MM.1S (cell line): ENCODE measurements at regions not wholly inside any gene's neighbourhood (a gene's known extent, or its start where the extent isn't known, plus 50 kb on each side); places are given as distances from the start of the nearest gene placed in this dataset.
A peak's percentile ranks its signal among the peaks of the same experiment; 100 is the strongest.

Experiments used
- DNase-seq: peaks from one replicate; pipeline ENCODE4 v3.0.0-alpha.2; 2015
- H2AFZ ChIP-seq: fragments of 300-600 bp; sonication (generic); 2 replicates; pipeline ENCODE4 v1.6.0; 2016; ENCODE audit warnings: antibody characterized with exemption, low read length
- H3F3A ChIP-seq: fragments of 300-600 bp; sonication (generic); 2 replicates; pipeline ENCODE4 v1.6.1; 2016; ENCODE audit warnings: mild to moderate bottlenecking, antibody characterized with exemption, low read length, moderate library complexity, mixed read lengths; ENCODE audit not compliant: insufficient read depth
- H3K27ac ChIP-seq: fragments of 300-600 bp; sonication (generic); 2 replicates; pipeline ENCODE4 v1.5.1; 2016; ENCODE audit warnings: mild to moderate bottlenecking, low read length
- H3K27me3 ChIP-seq: fragments of 300-600 bp; sonication (generic); replicated peaks from 2 replicates; pipeline ENCODE4 v1.6.0; 2016; ENCODE audit warnings: low read length; ENCODE audit not compliant: insufficient read depth
- H3K36me3 ChIP-seq: fragments of 300-600 bp; sonication (generic); replicated peaks from 2 replicates; pipeline ENCODE4 v1.6.1; 2016; ENCODE audit warnings: mild to moderate bottlenecking, low read length, mixed read lengths; ENCODE audit not compliant: insufficient read depth
- H3K4me1 ChIP-seq: fragments of 300-600 bp; sonication (generic); 2 replicates; pipeline ENCODE4 v1.6.1; 2016; ENCODE audit warnings: low read length, mixed read lengths
- H3K4me2 ChIP-seq: fragments of 300-600 bp; sonication (generic); 2 replicates; pipeline ENCODE4 v1.6.0; 2016; ENCODE audit warnings: low read depth, low read length
- H3K4me3 ChIP-seq: fragments of 300-600 bp; sonication (generic); 2 replicates; pipeline ENCODE4 v1.5.1; 2016; ENCODE audit warnings: low read length, mixed read lengths
- H3K79me2 ChIP-seq: fragments of 300-600 bp; sonication (generic); 2 replicates; pipeline ENCODE4 v1.6.1; 2016; ENCODE audit warnings: mixed run types, low read length, mixed read lengths
- H3K9ac ChIP-seq: fragments of 300-600 bp; sonication (generic); 2 replicates; pipeline ENCODE4 v1.6.1; 2016; ENCODE audit warnings: low read length, mixed read lengths
- H3K9me2 ChIP-seq: fragments of 300-600 bp; sonication (generic); replicated peaks from 2 replicates; pipeline ENCODE4 v1.6.1; 2016; ENCODE audit warnings: mild to moderate bottlenecking, low read length, mixed read lengths; ENCODE audit not compliant: insufficient read depth
- H3K9me3 ChIP-seq: fragments of 300-600 bp; sonication (generic); replicated peaks from 2 replicates; pipeline ENCODE4 v1.6.1; 2016; ENCODE audit warnings: mild to moderate bottlenecking, low read length, mixed read lengths; ENCODE audit not compliant: insufficient read depth
- H4K20me1 ChIP-seq: fragments of 300-600 bp; sonication (generic); 2 replicates; pipeline ENCODE4 v1.6.1; 2016; ENCODE audit warnings: mild to moderate bottlenecking, low read length, moderate library complexity, mixed read lengths; ENCODE audit not compliant: insufficient read depth
- CTCF ChIP-seq: fragments of 300-600 bp; sonication (generic); IDR thresholded peaks from 2 replicates; pipeline ENCODE4 v1.5.1; 2016; ENCODE audit warnings: antibody characterized with exemption, low read length, mixed read lengths
- EZH2 ChIP-seq: fragments of 300-600 bp; sonication (generic); optimal IDR thresholded peaks from 2 replicates; pipeline ENCODE3; 2017; ENCODE audit warnings: low read depth, mild to moderate bottlenecking, antibody characterized with exemption, low read length, mixed read lengths
- EZH2phosphoT487 ChIP-seq: fragments of 300-600 bp; sonication (generic); IDR thresholded peaks from 2 replicates; pipeline ENCODE4 v1.6.1; 2018; ENCODE audit warnings: antibody characterized with exemption, low read length

- no peaks in the 10 kb centered on the region for H3K27me3 ChIP-seq
- no peaks in the 10 kb centered on the region for H3K9me2 ChIP-seq
- H2AFZ ChIP-seq: no peak overlapping the region
- DNase-seq: no peak
- H3K36me3 ChIP-seq: no peaks in the 10 kb centered on the region
- H3K4me2 ChIP-seq: no peak overlapping the region
- H3K4me1 ChIP-seq: no peaks in the 10 kb centered on the region
- no peak overlapping the region for H3K27ac ChIP-seq
- no peak overlapping the region for H3K9ac ChIP-seq
- H4K20me1 ChIP-seq: no peaks in the 10 kb centered on the region
- H3F3A ChIP-seq: no peaks in the 10 kb centered on the region
- no peaks in the 10 kb centered on the region for H3K79me2 ChIP-seq
- no peaks in the 10 kb centered on the region for H3K9me3 ChIP-seq
- no peak overlapping the region for H3K4me3 ChIP-seq
- TF ChIP-seq CTCF: no peak
These were observed 197.2 kb upstream of the MDGA2 start for GRCh38 chr14:47872588-47872987.

GRCh38 chr14:47863441-47863840 lies 188.0 kb upstream of the MDGA2 start:
- Histone ChIP-seq H3K9me2 (no peaks in the 10 kb centered on the region), H3K9me3 (no peaks in the 10 kb centered on the region), H3K4me2 (no peak overlapping the region), H3K27me3 (no peaks in the 10 kb centered on the region), H3K27ac (no peak overlapping the region), H3K4me3 (no peak overlapping the region), H2AFZ (no peak overlapping the region), H3F3A (no peaks in the 10 kb centered on the region), H3K79me2 (no peaks in the 10 kb centered on the region), H3K9ac (no peak overlapping the region), H4K20me1 (no peaks in the 10 kb centered on the region), H3K4me1 (no peaks in the 10 kb centered on the region), H3K36me3 (no peaks in the 10 kb centered on the region)
- no peak for DNase-seq
- no peak for TF ChIP-seq EZH2
- no peak for TF ChIP-seq EZH2phosphoT487
- TF ChIP-seq CTCF: no peak

GRCh38 chr14:47857646-47858045 lies 182.2 kb upstream of the MDGA2 start:
- H3K9me3 ChIP-seq: no peaks in the 10 kb centered on the region
- no peaks in the 10 kb centered on the region for H3K4me1 ChIP-seq
- no peaks in the 10 kb centered on the region for H3K9me2 ChIP-seq
- no peak overlapping the region for H3K4me3 ChIP-seq
- no peak overlapping the region for H2AFZ ChIP-seq
- H3K79me2 ChIP-seq: no peaks in the 10 kb centered on the region
- H3K27ac ChIP-seq: no peak overlapping the region; the same call in 1 of the 2 replicates
- no peaks in the 10 kb centered on the region for H3K27me3 ChIP-seq
- no peaks in the 10 kb centered on the region for H3F3A ChIP-seq
- TF ChIP-seq EZH2phosphoT487 (no peak), CTCF (no peak), EZH2 (no peak)
- H3K36me3 ChIP-seq: no peaks in the 10 kb centered on the region
- H3K4me2 ChIP-seq: peak overlapping the region; percentile 10; the same call in 1 of the 2 replicates
- H4K20me1 ChIP-seq: no peaks in the 10 kb centered on the region
- H3K9ac ChIP-seq: no peak overlapping the region
- peak; percentile 9 for DNase-seq

GRCh38 chr14:47852278-47852677 lies 176.9 kb upstream of the MDGA2 start:
- TF ChIP-seq EZH2phosphoT487: no peak
- no peak for TF ChIP-seq EZH2
- no peak for TF ChIP-seq CTCF
- Histone ChIP-seq H3K27ac (no peak overlapping the region), H3K79me2 (no peaks in the 10 kb centered on the region), H3K36me3 (no peaks in the 10 kb centered on the region), H3K4me3 (no peak overlapping the region), H3K4me1 (no peaks in the 10 kb centered on the region), H3K9ac (no peak overlapping the region), H3F3A (no peaks in the 10 kb centered on the region), H3K9me3 (no peaks in the 10 kb centered on the region), H4K20me1 (no peaks in the 10 kb centered on the region), H3K4me2 (no peak overlapping the region), H3K9me2 (no peaks in the 10 kb centered on the region), H3K27me3 (no peaks in the 10 kb centered on the region), H2AFZ (no peak overlapping the region)
- no peak for DNase-seq
